Ectodermal cell (in vitro differentiated cells): ENCODE measurements at regions not wholly inside any gene's neighbourhood (a gene's known extent, or its start where the extent isn't known, plus 50 kb on each side); places are given as distances from the start of the nearest gene placed in this dataset.
"Not testable (repeated sequence)": the region's sequence is repeated elsewhere in the genome, so short reads cannot be mapped to it uniquely, and the experiment has no call there.

ENCODE experiments used
- H3K27ac ChIP-seq: 2 replicates; pipeline ENCODE4 v1.7.0; 2013; ENCODE audit warnings: mild to moderate bottlenecking, low read depth, low read length; ENCODE audit not compliant: insufficient read depth, poor library complexity, severe bottlenecking
- H3K27me3 ChIP-seq: 2 replicates; pipeline ENCODE4 v1.7.0; 2013; ENCODE audit warnings: mild to moderate bottlenecking, low read length; ENCODE audit not compliant: insufficient read depth, control insufficient read depth, poor library complexity, severe bottlenecking
- H3K36me3 ChIP-seq: one replicate; pipeline ENCODE4 v1.7.0; 2013; ENCODE audit warnings: low read length; ENCODE audit not compliant: control insufficient read depth, insufficient read depth
- H3K4me1 ChIP-seq: one replicate; pipeline ENCODE4 v1.7.0; 2013; ENCODE audit warnings: low read length; ENCODE audit not compliant: control insufficient read depth, insufficient read depth
- H3K4me3 ChIP-seq: 2 replicates; pipeline ENCODE4 v1.7.0; 2013; ENCODE audit warnings: low read depth, low read length, control low read depth; ENCODE audit not compliant: insufficient read depth
- H3K9me3 ChIP-seq: 2 replicates; pipeline ENCODE4 v1.7.0; 2013; ENCODE audit warnings: mild to moderate bottlenecking, low read length, moderate library complexity; ENCODE audit not compliant: control insufficient read depth
- WGBS, 2 experiments: methylation state at CpG; one replicate each; pipeline ENCODE4 v1.1.7; 2013; ENCODE audit warnings: missing lambda C conversion rate in 2 of 2; 5-methylcytosine and 5-hydroxymethylcytosine counted together

GRCh38 chr9:67091104-67091503 lies 98.8 kb upstream of the SPATA31A3 start:
- not testable (repeated sequence) for H3K4me1 ChIP-seq, H3K27me3 ChIP-seq, H3K27ac ChIP-seq, H3K4me3 ChIP-seq, H3K9me3 ChIP-seq, H3K36me3 ChIP-seq
- WGBS, 2 experiments: 90 to 91% methylated on average over 8 of the region's 8 CpGs

GRCh38 chr9:67086862-67087261 lies 94.5 kb upstream of the SPATA31A3 start:
- H3K4me1 ChIP-seq, H3K27ac ChIP-seq, H3K9me3 ChIP-seq, H3K36me3 ChIP-seq, H3K4me3 ChIP-seq, H3K27me3 ChIP-seq: not testable (repeated sequence)
- 83 to 100% methylated on average over 1 of the region's 1 CpG for WGBS, 2 experiments

GRCh38 chr9:67066140-67066539 lies 73.8 kb upstream of the SPATA31A3 start:
- H3K4me3 ChIP-seq, H3K27ac ChIP-seq, H3K4me1 ChIP-seq, H3K27me3 ChIP-seq, H3K36me3 ChIP-seq, H3K9me3 ChIP-seq: not testable (repeated sequence)
- 81 to 82% methylated on average over 1 to 3 of the region's 5 CpGs for WGBS, 2 experiments

GRCh38 chr9:67058898-67059715 lies 66.8 kb upstream of the SPATA31A3 start:
- 0 to 2% methylated on average over 8 of the region's 78 CpGs for WGBS, 2 experiments
- H3K9me3 ChIP-seq, H3K4me1 ChIP-seq, H3K36me3 ChIP-seq, H3K27me3 ChIP-seq: not testable (repeated sequence)
- H3K4me3 ChIP-seq: peak overlapping the region; percentile 31
- peak overlapping the region; percentile 36 for H3K27ac ChIP-seq
